Common myeloid progenitor, CD34-positive (primary cell): ENCODE measurements at regions not wholly inside any gene's neighbourhood (a gene's known extent, or its start where the extent isn't known, plus 50 kb on each side); places are given as distances from the start of the nearest gene placed in this dataset.

Experiments
- CTCF ChIA-PET: fragments of 350-600 bp; sonication (Branson Sonifier 250); formaldehyde crosslinking; loops from one replicate; lab custom pipeline; 2021; ENCODE audit warnings: antibody characterized with exemption; lab: Charles Lee
- POLR2A ChIA-PET: fragments of 350-600 bp; sonication (Branson Sonifier 250); formaldehyde crosslinking; loops from one replicate; lab custom pipeline; 2021; ENCODE audit warnings: antibody characterized with exemption; lab: Charles Lee
- DNase-seq, 3 donors: peaks; one replicate each; pipeline versions ENCODE4 v3.0.0 to v3.0.0-alpha.2; 2013
- H3K27ac ChIP-seq, 2 experiments: 1 replicate in 1 of 2; 2 replicates in 1 of 2; pipeline ENCODE4 v1.7.0; 2013; ENCODE audit warnings: inconsistent platforms in 2 of 2, low read length in 2 of 2, mild to moderate bottlenecking in 2 of 2, low read depth in 1 of 2, moderate library complexity in 1 of 2; ENCODE audit not compliant: severe bottlenecking in 2 of 2, insufficient read depth in 1 of 2, poor library complexity in 1 of 2
- H3K27me3 ChIP-seq, 5 experiments: replicated peaks in 2 of 5; 1 replicate in 3 of 5; 2 replicates in 2 of 5; pipeline versions ENCODE4 v1.6.1 to v1.7.0; 2013; ENCODE audit warnings: low read length in 4 of 5, mild to moderate bottlenecking in 2 of 5, moderate library complexity in 2 of 5, inconsistent platforms in 1 of 5; ENCODE audit not compliant: insufficient read depth in 5 of 5, control insufficient read depth in 4 of 5
- H3K36me3 ChIP-seq, 4 experiments: 1 replicate in 2 of 4; 2 replicates in 2 of 4; pipeline versions ENCODE4 v1.6.1 to v1.7.0; 2013; ENCODE audit warnings: low read length in 3 of 4, control low read depth in 1 of 4, mild to moderate bottlenecking in 1 of 4; ENCODE audit not compliant: control insufficient read depth in 4 of 4, insufficient read depth in 4 of 4
- H3K4me1 ChIP-seq, 4 experiments: 1 replicate in 3 of 4; 2 replicates in 1 of 4; pipeline versions ENCODE4 v1.6.1 to v1.7.1; 2013; ENCODE audit warnings: low read length in 3 of 4, mild to moderate bottlenecking in 3 of 4, control low read depth in 1 of 4, inconsistent platforms in 1 of 4, moderate library complexity in 1 of 4; ENCODE audit not compliant: control insufficient read depth in 4 of 4, insufficient read depth in 4 of 4; ENCODE audit errors: control extremely low read depth in 1 of 4
- H3K4me3 ChIP-seq, 7 experiments: 1 replicate in 4 of 7; 2 replicates in 3 of 7; pipeline versions ENCODE4 v1.5.1 to v1.7.0; 2013; ENCODE audit warnings: mild to moderate bottlenecking in 7 of 7, low read length in 6 of 7, moderate library complexity in 6 of 7, inconsistent platforms in 2 of 7, low read depth in 2 of 7, control low read depth in 1 of 7; ENCODE audit not compliant: insufficient read depth in 4 of 7, control insufficient read depth in 1 of 7; ENCODE audit errors: extremely low read depth in 1 of 7
- H3K9me3 ChIP-seq, 5 experiments: 1 replicate in 4 of 5; 2 replicates in 1 of 5; pipeline versions ENCODE4 v1.6.1 to v1.7.1; 2013; ENCODE audit warnings: low read length in 4 of 5, mild to moderate bottlenecking in 2 of 5, inconsistent platforms in 1 of 5, low read depth in 1 of 5, moderate library complexity in 1 of 5; ENCODE audit not compliant: control insufficient read depth in 4 of 5, insufficient read depth in 2 of 5; ENCODE audit errors: control extremely low read depth in 1 of 5
- WGBS: methylation state at CpG from one replicate; pipeline ENCODE4 v1.1.5; 2013; ENCODE audit not compliant: insufficient coverage; 5-methylcytosine and 5-hydroxymethylcytosine counted together

GRCh38 chr3:177378168-177378567 lies 180.9 kb upstream of the TBL1XR1 start:
- Histone ChIP-seq H3K4me3 (no peak overlapping the region), H3K4me1 (no peaks in the 10 kb centered on the region), H3K27me3 (no peaks in the 10 kb centered on the region), H3K27ac (no peak overlapping the region), H3K9me3 (peaks cover 0 to 18% (median 0%) of the 10 kb centered on the region in 5 experiments), H3K36me3 (no peaks in the 10 kb centered on the region)
- ChIA-PET POLR2A (no interaction called here), CTCF (no interaction called here)
- no peak for DNase-seq
- 96% methylated on average over 6 of the region's 7 CpGs for WGBS

GRCh38 chr3:177379045-177379444 lies 181.8 kb upstream of the TBL1XR1 start:
- Histone ChIP-seq H3K36me3 (no peaks in the 10 kb centered on the region), H3K4me1 (no peaks in the 10 kb centered on the region), H3K9me3 (peaks cover 0 to 19% (median 0%) of the 10 kb centered on the region in 5 experiments), H3K27me3 (no peaks in the 10 kb centered on the region), H3K4me3 (no peak overlapping the region), H3K27ac (no peak overlapping the region)
- CTCF ChIA-PET, result interaction anchor here (0.7 kb wide), 1 partner anchor 15 kb away, joined by 3 read pairs; no protein-coding TSS in a partner anchor
- POLR2A ChIA-PET, result no interaction called here
- peak in 2 of 3 donors; percentile 11 to 19 for DNase-seq
- 100% methylated on average over 2 of the region's 3 CpGs for WGBS

GRCh38 chr3:177381070-177381469 lies 183.8 kb upstream of the TBL1XR1 start:
- Histone ChIP-seq H3K4me1 (no peaks in the 10 kb centered on the region), H3K27ac (no peak overlapping the region), H3K36me3 (no peaks in the 10 kb centered on the region), H3K4me3 (no peak overlapping the region), H3K9me3 (peaks cover 0 to 23% (median 1%) of the 10 kb centered on the region in 5 experiments), H3K27me3 (no peaks in the 10 kb centered on the region)
- ChIA-PET POLR2A (no interaction called here), CTCF (no interaction called here)
- no peak for DNase-seq

GRCh38 chr3:177382944-177383343 lies 185.7 kb upstream of the TBL1XR1 start:
- peaks cover 0 to 23% (median 1%) of the 10 kb centered on the region in 5 experiments for H3K9me3 ChIP-seq
- H3K4me1 ChIP-seq, result no peaks in the 10 kb centered on the region
- ChIA-PET POLR2A (no interaction called here), CTCF (interaction anchor here (2.0 kb wide), 1 partner anchor 14 kb away, joined by 6 read pairs; no protein-coding TSS in a partner anchor)
- no peak overlapping the region for H3K4me3 ChIP-seq
- H3K27ac ChIP-seq, result no peak overlapping the region
- DNase-seq, result no peak
- no peaks in the 10 kb centered on the region for H3K36me3 ChIP-seq
- 97% methylated on average over 5 of the region's 8 CpGs for WGBS
- H3K27me3 ChIP-seq, result no peaks in the 10 kb centered on the region

- DNase-seq, result no peak
- no CpG with 5 or more reads among the region's 2 CpGs for WGBS
- Histone ChIP-seq H3K36me3 (no peaks in the 10 kb centered on the region), H3K4me3 (no peak overlapping the region), H3K27me3 (no peaks in the 10 kb centered on the region), H3K4me1 (no peaks in the 10 kb centered on the region), H3K9me3 (peaks cover 0 to 21% (median 1%) of the 10 kb centered on the region in 5 experiments), H3K27ac (no peak overlapping the region)
- ChIA-PET POLR2A (no interaction called here), CTCF (no interaction called here)
Measured at GRCh38 chr3:177385186-177385585, 187.9 kb upstream of the TBL1XR1 start.

- POLR2A ChIA-PET, result no interaction called here
Measured at GRCh38 chr3:177385831-177386301, 188.6 kb upstream of the TBL1XR1 start.

GRCh38 chr3:177388209-177388608 lies 190.9 kb upstream of the TBL1XR1 start:
- 100% methylated on average over 1 of the region's 1 CpG for WGBS

More at GRCh38 chr3:177385831-177386301, 188.6 kb upstream of the TBL1XR1 start:
- H3K27ac ChIP-seq, result no peak overlapping the region
- no peaks in the 10 kb centered on the region for H3K27me3 ChIP-seq
- no peaks in the 10 kb centered on the region for H3K4me1 ChIP-seq
- H3K36me3 ChIP-seq, result no peaks in the 10 kb centered on the region
- H3K4me3 ChIP-seq, result no peak overlapping the region
- no peak for DNase-seq
- CTCF ChIA-PET, result interaction anchor here (1.0 kb wide), 1 partner anchor 24 kb away, joined by 3 read pairs; no protein-coding TSS in a partner anchor
- H3K9me3 ChIP-seq, result peaks cover 0 to 14% (median 1%) of the 10 kb centered on the region in 5 experiments

More at GRCh38 chr3:177388209-177388608, 190.9 kb upstream of the TBL1XR1 start:
- no peak overlapping the region for H3K4me3 ChIP-seq
- H3K27ac ChIP-seq, result no peak overlapping the region
- CTCF ChIA-PET, result no interaction called here
- H3K9me3 ChIP-seq, result peaks cover 0 to 5% (median 0%) of the 10 kb centered on the region in 5 experiments
- POLR2A ChIA-PET, result interaction anchor here (0.9 kb wide), 1 partner anchor 17 kb away, joined by 5 read pairs; no protein-coding TSS in a partner anchor
- DNase-seq, result no peak
- H3K36me3 ChIP-seq, result no peaks in the 10 kb centered on the region
- H3K27me3 ChIP-seq, result no peaks in the 10 kb centered on the region
- H3K4me1 ChIP-seq, result no peaks in the 10 kb centered on the region
